Activated CD4-positive, alpha-beta T cell treated with anti-CD3 and anti-CD28 coated beads, Interleukin-2, amount 50 U/mL, for 16 hours (primary cell): ENCODE measurements at regions not wholly inside any gene's neighbourhood (a gene's known extent, or its start where the extent isn't known, plus 50 kb on each side); places are given as distances from the start of the nearest gene placed in this dataset.

ENCODE experiments used
- DNase-seq: peaks from one replicate; pipeline ENCODE4 v3.0.0-alpha.2; 2020

- DNase-seq, result no peak
Measured at GRCh38 chr18:26794230-26795101, 71.0 kb downstream of the AQP4 start.

- no peak for DNase-seq
Measured at GRCh38 chr18:26792661-26793060, 72.8 kb downstream of the AQP4 start.

DNA sequence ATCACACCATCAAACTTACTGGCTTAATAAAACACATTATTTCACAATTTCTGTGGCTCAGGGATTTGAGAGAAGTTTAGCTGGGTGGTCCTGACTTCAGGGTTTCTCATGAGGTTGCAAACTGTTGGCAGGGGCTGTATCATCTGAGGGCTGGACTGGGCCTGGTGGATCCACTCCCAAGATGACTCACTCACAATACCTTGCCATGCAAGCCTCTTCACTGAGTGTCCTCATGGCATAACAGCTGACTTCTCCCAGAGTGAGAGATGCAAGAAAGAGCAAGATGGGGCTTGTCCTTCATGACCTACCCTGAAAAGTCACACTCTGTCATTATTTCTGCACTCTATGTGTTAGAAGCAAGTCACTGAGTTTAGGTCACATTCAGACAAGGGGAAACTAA is 73.8 kb downstream of the AQP4 start:
- DNase-seq, result no peak

GRCh38 chr18:26784599-26784998 is 80.9 kb downstream of the AQP4 start:
- no peak for DNase-seq

DNA sequence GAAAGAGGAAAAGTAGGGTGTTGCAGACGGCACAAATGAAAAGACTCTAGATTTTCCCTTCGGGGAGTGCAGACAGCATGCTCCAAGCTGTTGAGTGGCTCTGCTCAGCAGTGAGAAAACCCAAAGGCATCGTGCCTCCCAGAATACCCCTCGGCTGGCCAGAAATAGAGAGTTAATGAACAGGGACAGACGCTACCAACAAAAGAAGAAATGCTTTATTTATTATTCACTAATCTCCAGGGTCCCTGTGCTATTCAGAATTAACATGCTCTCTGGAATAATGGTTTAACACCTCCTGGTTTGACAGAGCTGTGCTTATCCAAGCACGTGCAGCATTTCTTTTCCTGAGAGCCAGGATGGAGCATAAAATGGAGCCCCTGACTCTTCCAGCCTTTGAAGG is 82.3 kb downstream of the AQP4 start:
- DNase-seq, result no peak

- DNase-seq, result no peak
Measured at GRCh38 chr18:26780520-26781325, 84.8 kb downstream of the AQP4 start.

DNA sequence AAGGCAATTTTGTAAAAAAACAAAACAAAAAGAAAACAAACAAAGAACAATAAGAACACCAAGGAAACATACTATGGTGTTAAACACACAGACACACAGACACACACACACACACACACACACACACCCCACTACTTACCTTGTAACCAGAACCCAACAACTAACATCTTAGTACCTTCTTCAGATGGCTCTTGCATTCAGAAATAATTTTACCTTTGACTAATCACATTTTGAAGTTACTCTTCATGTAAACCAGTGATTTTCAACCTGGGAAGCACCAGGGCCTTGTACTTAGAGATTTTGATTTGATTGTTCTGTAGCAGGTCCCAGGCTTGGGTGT is 87.5 kb downstream of the AQP4 start:
- no peak for DNase-seq

- no peak for DNase-seq
Measured at GRCh38 chr18:26777351-26778053, 88.0 kb downstream of the AQP4 start.

GRCh38 chr18:26772691-26773090 is 92.8 kb downstream of the AQP4 start:
- no peak for DNase-seq

- DNase-seq, result no peak
Measured at GRCh38 chr18:26771524-26771923, 94.0 kb downstream of the AQP4 start.

GRCh38 chr18:26768385-26768784 is 97.1 kb downstream of the AQP4 start:
- no peak for DNase-seq

GRCh38 chr18:26765498-26765897 is 100.0 kb downstream of the AQP4 start:
- no peak for DNase-seq

DNA sequence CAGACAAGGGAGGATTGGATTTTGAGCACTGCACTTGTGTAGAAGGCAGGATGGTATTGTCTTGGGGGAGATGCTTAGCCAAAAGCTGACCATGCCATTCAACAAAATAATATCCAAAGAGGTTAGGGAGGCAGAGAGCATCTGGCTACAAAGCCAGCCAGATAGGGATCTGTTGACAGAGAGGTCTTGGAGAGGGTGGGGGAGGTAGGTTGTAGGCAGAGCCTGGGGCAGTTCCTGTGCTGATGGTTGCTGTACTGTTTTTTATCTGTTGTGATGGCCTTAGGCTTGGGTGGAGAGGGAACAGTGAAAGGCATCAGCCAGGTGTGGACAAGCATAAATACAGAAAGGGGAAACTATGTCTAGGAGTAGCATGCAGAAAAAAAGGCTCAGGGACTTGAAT is 100.9 kb downstream of the AQP4 start:
- DNase-seq, result no peak

GRCh38 chr18:26764177-26764576 is 101.3 kb downstream of the AQP4 start:
- no peak for DNase-seq

- no peak for DNase-seq
Measured at GRCh38 chr18:26763446-26764110, 101.9 kb downstream of the AQP4 start.

GRCh38 chr18:26757263-26758019 is 108.1 kb downstream of the AQP4 start:
- DNase-seq, result no peak

GRCh38 chr18:26756556-26756955 is 109.0 kb downstream of the AQP4 start:
- no peak for DNase-seq

DNA sequence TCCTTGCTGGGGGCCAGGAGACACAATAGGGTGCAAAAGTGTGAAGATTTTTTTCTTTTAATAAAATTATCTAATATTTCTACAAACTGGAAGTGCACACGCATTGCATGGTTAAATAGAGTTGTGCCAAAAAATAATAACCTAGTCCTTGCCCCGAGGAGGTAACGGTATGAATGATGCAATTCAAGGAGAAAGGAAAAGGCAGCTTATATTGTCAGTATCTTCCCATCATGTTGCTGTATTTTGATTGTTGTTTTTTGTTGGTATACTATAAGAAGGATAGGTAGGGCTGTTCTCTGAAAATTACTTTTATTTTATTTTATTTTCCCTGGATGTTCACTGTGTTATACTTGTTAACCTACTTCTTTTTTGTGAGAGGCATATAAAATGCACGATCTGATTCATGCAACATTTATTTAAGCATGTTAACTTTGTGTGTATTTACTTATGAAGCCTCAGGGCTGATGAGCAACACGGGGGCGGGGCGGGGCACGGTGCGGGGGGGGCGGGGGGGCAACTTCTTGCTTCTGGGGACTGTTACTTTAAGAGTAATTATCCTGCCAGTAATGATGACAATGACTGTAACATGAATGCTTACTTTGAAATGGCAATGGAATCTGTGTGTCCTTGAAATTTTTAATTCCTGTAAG is 118.6 kb downstream of the AQP4 start:
- no peak for DNase-seq

- no peak for DNase-seq
Measured at GRCh38 chr18:26746398-26746797, 119.1 kb downstream of the AQP4 start.

DNA sequence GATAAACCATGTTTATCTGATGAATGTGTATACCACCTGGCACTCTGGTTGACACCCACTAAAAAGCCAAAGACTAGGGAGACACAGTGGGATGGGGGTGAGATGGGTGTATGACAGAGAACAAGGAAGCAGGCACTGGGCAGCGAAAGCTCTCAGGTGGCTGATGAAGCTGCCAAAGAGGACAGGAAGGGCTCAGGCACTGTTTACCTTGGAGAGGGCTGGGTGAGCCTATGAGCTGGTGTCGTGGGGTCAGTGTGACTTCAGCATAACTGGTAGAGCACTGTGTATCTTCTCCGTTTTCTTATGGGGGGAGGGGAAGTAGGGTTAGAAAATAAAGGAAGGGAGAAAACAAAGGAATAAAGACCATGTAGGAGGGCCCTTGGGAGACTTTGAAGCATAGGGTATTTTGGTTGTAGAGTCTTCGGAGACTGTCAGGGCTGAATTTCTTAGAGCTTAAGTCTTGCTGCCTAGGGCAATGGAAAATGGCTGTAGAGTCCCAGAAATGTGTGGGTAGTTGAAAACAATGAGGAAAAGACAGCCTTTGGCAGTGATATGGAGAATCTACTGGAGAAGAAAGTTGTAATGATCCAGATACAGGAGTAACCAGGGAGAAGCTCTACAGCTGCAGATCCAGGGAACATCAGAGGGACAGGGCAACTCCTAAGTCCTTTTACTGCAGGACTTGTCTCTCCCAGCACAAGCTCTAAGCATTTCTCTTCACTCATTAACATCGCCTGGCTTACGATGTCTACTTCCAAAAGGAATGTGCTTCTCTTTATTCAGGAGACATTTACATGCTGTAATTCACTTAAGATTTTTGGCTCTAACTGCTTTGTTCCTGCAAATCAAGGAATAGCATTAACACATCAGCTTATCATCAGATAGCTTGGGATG is 120.0 kb downstream of the AQP4 start:
- DNase-seq, result no peak

DNA sequence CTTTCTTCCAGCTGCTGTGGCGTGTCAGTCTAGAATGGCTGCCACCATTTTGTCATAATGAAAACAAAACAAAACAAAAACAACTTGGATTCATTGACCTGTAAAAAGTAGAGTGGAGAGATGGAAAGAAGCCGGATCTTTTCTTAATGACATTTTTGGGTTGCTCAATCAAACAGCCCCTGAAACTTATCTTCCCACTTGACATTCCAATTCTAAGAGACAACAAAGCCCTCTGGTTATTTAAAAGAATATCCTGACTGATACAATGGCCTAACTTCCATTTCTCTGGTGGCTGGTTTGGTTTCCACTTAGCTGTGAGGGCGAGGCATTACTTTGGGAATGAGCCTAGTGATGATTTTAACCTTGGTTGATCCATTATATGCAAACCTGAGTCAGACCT is 123.7 kb downstream of the AQP4 start:
- no peak for DNase-seq
